ENCODE measurements at regions not wholly inside any gene's neighbourhood (a gene's known extent, or its start where the extent isn't known, plus 50 kb on each side); places are given as distances from the start of the nearest gene placed in this dataset.

DNA sequence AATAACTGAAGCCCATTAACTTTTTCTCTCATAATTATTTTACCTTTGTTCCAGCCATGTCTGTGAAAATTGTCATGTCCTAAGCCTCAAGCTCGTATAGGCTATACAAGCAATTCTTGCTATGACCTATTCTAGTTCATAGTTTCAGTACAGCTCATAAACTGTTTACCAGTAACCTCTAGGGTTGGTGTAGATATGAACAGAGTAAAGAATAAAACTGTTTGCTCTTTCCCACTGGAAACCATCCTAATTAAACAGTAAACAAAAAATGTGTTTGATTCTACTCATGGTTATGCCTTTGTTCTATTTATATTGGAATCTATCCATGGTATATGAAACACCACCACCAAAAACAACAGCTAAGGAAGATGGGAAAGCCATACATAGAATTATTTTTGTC, 1444.0 kb upstream of the PCDH7 start:
- TF ChIP-seq CTCF (IDR thresholded peaks at IDR 0.05) (no peak), POLR2AphosphoS5 (IDR thresholded peaks at IDR 0.05; ENCODE audit: low read depth, low read length) (no peak), SIN3A (IDR thresholded peaks at IDR 0.05; ENCODE audit: borderline replicate concordance, insufficient read depth, low read depth, low read length) (no peak)
- TF ChIP-seq, protein P1, sequence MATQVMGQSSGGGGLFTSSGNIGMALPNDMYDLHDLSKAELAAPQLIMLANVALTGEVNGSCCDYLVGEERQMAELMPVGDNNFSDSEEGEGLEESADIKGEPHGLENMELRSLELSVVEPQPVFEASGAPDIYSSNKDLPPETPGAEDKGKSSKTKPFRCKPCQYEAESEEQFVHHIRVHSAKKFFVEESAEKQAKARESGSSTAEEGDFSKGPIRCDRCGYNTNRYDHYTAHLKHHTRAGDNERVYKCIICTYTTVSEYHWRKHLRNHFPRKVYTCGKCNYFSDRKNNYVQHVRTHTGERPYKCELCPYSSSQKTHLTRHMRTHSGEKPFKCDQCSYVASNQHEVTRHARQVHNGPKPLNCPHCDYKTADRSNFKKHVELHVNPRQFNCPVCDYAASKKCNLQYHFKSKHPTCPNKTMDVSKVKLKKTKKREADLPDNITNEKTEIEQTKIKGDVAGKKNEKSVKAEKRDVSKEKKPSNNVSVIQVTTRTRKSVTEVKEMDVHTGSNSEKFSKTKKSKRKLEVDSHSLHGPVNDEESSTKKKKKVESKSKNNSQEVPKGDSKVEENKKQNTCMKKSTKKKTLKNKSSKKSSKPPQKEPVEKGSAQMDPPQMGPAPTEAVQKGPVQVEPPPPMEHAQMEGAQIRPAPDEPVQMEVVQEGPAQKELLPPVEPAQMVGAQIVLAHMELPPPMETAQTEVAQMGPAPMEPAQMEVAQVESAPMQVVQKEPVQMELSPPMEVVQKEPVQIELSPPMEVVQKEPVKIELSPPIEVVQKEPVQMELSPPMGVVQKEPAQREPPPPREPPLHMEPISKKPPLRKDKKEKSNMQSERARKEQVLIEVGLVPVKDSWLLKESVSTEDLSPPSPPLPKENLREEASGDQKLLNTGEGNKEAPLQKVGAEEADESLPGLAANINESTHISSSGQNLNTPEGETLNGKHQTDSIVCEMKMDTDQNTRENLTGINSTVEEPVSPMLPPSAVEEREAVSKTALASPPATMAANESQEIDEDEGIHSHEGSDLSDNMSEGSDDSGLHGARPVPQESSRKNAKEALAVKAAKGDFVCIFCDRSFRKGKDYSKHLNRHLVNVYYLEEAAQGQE (IDR thresholded peaks at IDR 0.05; ENCODE audit: insufficient read depth in 1 of 2, low read depth in 2 of 2, low read length in 1 of 2), result no peak

Data from Panc1 (cell line).